IMR-90 (cell line): ENCODE measurements at regions not wholly inside any gene's neighbourhood (a gene's known extent, or its start where the extent isn't known, plus 50 kb on each side); places are given as distances from the start of the nearest gene placed in this dataset.

Experiments
- ATAC-seq: fragments of 200-7000 bp; cut with Tn5 transposase; 2 replicates; pipeline ENCODE4 v1.9.1; 2020; ENCODE audit warnings: low read depth, mild to moderate bottlenecking, moderate library complexity
- BruUV-seq: library from RNA; stranded (reverse); fragments of 400-500 nt; replicated peaks from 2 replicates; lab custom pipeline; 2021; lab: Mats Ljungman, UMichigan
- CTCF ChIA-PET: fragments of 300-600 bp; formaldehyde crosslinking; extraction: SDS; loops from one replicate; lab custom pipeline; 2021; ENCODE audit warnings: antibody characterized with exemption; lab: Yijun Ruan, JAX
- POLR2A ChIA-PET: fragments of 300-600 bp; sonication (Branson Sonifier 250); formaldehyde crosslinking; loops from one replicate; lab custom pipeline; 2022; ENCODE audit warnings: antibody characterized with exemption; ENCODE audit not compliant: unreplicated experiment; lab: Charles Lee
- DNase-seq: peaks from one replicate; pipeline ENCODE4 v3.0.0; 2013
- H2AFZ ChIP-seq: replicated peaks from 2 replicates; pipeline ENCODE3; 2013; ENCODE audit warnings: low read length, mild to moderate bottlenecking; ENCODE audit not compliant: poor library complexity
- H2AK5ac ChIP-seq: 2 replicates; pipeline ENCODE4 v1.6.1; 2013; ENCODE audit warnings: low read depth, low read length, inconsistent platforms
- H2AK9ac ChIP-seq: replicated peaks from 2 replicates; pipeline ENCODE3; 2013; ENCODE audit warnings: mild to moderate bottlenecking, low read depth, low read length, moderate library complexity; ENCODE audit not compliant: poor library complexity
- H2BK120ac ChIP-seq: 2 replicates; pipeline ENCODE4 v1.6.1; 2013; ENCODE audit warnings: low read depth, low read length, inconsistent platforms
- H2BK15ac ChIP-seq: 3 replicates; pipeline ENCODE4 v1.6.1; 2013; ENCODE audit warnings: low read depth, low read length, inconsistent platforms
- H2BK20ac ChIP-seq: 2 replicates; pipeline ENCODE4 v1.6.1; 2013; ENCODE audit warnings: low read depth, mild to moderate bottlenecking, inconsistent platforms, low read length, moderate library complexity
- H2BK5ac ChIP-seq: 2 replicates; pipeline ENCODE4 v1.6.1; 2013; ENCODE audit warnings: mild to moderate bottlenecking, low read depth, low read length, inconsistent platforms; ENCODE audit not compliant: poor library complexity, severe bottlenecking
- H3K14ac ChIP-seq: replicated peaks from 2 replicates; pipeline ENCODE4 v1.6.1; 2013; ENCODE audit warnings: low read depth, low read length, inconsistent platforms
- H3K18ac ChIP-seq: 2 replicates; pipeline ENCODE4 v1.6.1; 2013; ENCODE audit warnings: low read depth, low read length, control low read depth
- H3K23ac ChIP-seq: 2 replicates; pipeline ENCODE4 v1.6.1; 2013; ENCODE audit warnings: low read depth, low read length, inconsistent platforms
- H3K27ac ChIP-seq: 2 replicates; pipeline ENCODE4 v1.5.1; 2013; ENCODE audit warnings: mild to moderate bottlenecking, control low read depth, low read length; ENCODE audit not compliant: insufficient read depth
- H3K27me3 ChIP-seq: 2 replicates; pipeline ENCODE4 v1.6.1; 2013; ENCODE audit warnings: low read length; ENCODE audit not compliant: control insufficient read depth, insufficient read depth
- H3K36me3 ChIP-seq: 2 replicates; pipeline ENCODE4 v1.6.1; 2013; ENCODE audit warnings: low read length, mixed read lengths; ENCODE audit not compliant: control insufficient read depth, insufficient read depth
- H3K4ac ChIP-seq: 2 replicates; pipeline ENCODE4 v1.6.1; 2013; ENCODE audit warnings: low read depth, low read length, inconsistent platforms
- H3K4me1 ChIP-seq: 2 replicates; pipeline ENCODE4 v1.6.1; 2013; ENCODE audit warnings: low read length, mixed read lengths; ENCODE audit not compliant: control insufficient read depth, insufficient read depth
- H3K4me2 ChIP-seq: 2 replicates; pipeline ENCODE4 v1.6.1; 2013; ENCODE audit warnings: low read depth, mild to moderate bottlenecking, control low read depth, low read length, moderate library complexity
- H3K4me3 ChIP-seq: 2 replicates; pipeline ENCODE4 v1.5.1; 2013; ENCODE audit warnings: low read depth, mild to moderate bottlenecking, control low read depth, low read length, moderate library complexity; ENCODE audit not compliant: insufficient read depth
- H3K56ac ChIP-seq: 2 replicates; pipeline ENCODE4 v1.6.1; 2013; ENCODE audit warnings: low read length, inconsistent platforms; ENCODE audit not compliant: insufficient read depth; ENCODE audit errors: extremely low read depth
- H3K79me1 ChIP-seq, 2 experiments: 2 replicates each; pipeline ENCODE4 v1.6.1; 2013; ENCODE audit warnings: low read length in 2 of 2, inconsistent platforms in 1 of 2, low read depth in 1 of 2
- H3K9ac ChIP-seq: 2 replicates; pipeline ENCODE4 v1.6.1; 2013; ENCODE audit warnings: low read depth, low read length, control low read depth
- H3K9me1 ChIP-seq: 2 replicates; pipeline ENCODE4 v1.6.1; 2013; ENCODE audit warnings: low read length, inconsistent platforms; ENCODE audit not compliant: insufficient read depth
- H3K9me3 ChIP-seq: 2 replicates; pipeline ENCODE4 v1.6.1; 2013; ENCODE audit warnings: low read length; ENCODE audit not compliant: control insufficient read depth, insufficient read depth
- H4K20me1 ChIP-seq: 2 replicates; pipeline ENCODE4 v1.6.1; 2013; ENCODE audit warnings: low read length, inconsistent platforms; ENCODE audit not compliant: insufficient read depth
- H4K5ac ChIP-seq: 2 replicates; pipeline ENCODE4 v1.6.1; 2013; ENCODE audit warnings: mild to moderate bottlenecking, low read depth, low read length, control low read depth
- H4K8ac ChIP-seq, 2 experiments: 2 replicates each; pipeline ENCODE4 v1.6.1; 2013; ENCODE audit warnings: low read depth in 2 of 2, low read length in 2 of 2, control low read depth in 1 of 2, inconsistent platforms in 1 of 2
- H4K91ac ChIP-seq: 2 replicates; pipeline ENCODE4 v1.6.1; 2013; ENCODE audit warnings: low read depth, low read length, inconsistent platforms; ENCODE audit not compliant: insufficient read depth
- CHD1 ChIP-seq: IDR thresholded peaks from 2 replicates; pipeline ENCODE4 v1.6.1; 2012; ENCODE audit warnings: low read depth, low read length, improper control_type of control experiment
- POLR2A ChIP-seq: IDR thresholded peaks from 2 replicates; pipeline ENCODE4 v1.6.1; 2012; ENCODE audit warnings: mild to moderate bottlenecking, low read depth, low read length
- WGBS, 2 experiments: methylation state at CpG; one replicate each; pipeline versions ENCODE4 v1.1.5 to v1.1.7; 2013; ENCODE audit warnings: missing lambda C conversion rate in 2 of 2; ENCODE audit not compliant: insufficient read length in 1 of 2; ENCODE audit errors: extremely low coverage in 2 of 2; 5-methylcytosine and 5-hydroxymethylcytosine counted together
- dilution Hi-C: fragments of 300-500 bp; cut with HindIII; formaldehyde crosslinking; loops from one replicate; pipeline ENCODE4 v1.14.3; 2018; ENCODE audit warnings: low sequenced_read_pairs; ENCODE audit not compliant: unreplicated experiment
- in situ Hi-C: fragments of 300-500 bp; cut with MboI; formaldehyde crosslinking; loops from 3 replicates; pipeline ENCODE4 v1.14.3; 2019; ENCODE audit warnings: low sequenced_read_pairs, inconsistent platforms, mixed read lengths
- intact Hi-C: fragments of 100-400 bp; cut with micrococcal nuclease; formaldehyde crosslinking; loops from 2 replicates; pipeline ENCODE4 v1.10.0; 2022
- TF ChIP-seq, protein P1 (sequence below): fragments of 150-350 bp; IDR thresholded peaks from 2 replicates; pipeline ENCODE4 v1.6.1; 2016; ENCODE audit warnings: low read depth, mild to moderate bottlenecking, low read length, moderate library complexity, borderline replicate concordance

DNA sequence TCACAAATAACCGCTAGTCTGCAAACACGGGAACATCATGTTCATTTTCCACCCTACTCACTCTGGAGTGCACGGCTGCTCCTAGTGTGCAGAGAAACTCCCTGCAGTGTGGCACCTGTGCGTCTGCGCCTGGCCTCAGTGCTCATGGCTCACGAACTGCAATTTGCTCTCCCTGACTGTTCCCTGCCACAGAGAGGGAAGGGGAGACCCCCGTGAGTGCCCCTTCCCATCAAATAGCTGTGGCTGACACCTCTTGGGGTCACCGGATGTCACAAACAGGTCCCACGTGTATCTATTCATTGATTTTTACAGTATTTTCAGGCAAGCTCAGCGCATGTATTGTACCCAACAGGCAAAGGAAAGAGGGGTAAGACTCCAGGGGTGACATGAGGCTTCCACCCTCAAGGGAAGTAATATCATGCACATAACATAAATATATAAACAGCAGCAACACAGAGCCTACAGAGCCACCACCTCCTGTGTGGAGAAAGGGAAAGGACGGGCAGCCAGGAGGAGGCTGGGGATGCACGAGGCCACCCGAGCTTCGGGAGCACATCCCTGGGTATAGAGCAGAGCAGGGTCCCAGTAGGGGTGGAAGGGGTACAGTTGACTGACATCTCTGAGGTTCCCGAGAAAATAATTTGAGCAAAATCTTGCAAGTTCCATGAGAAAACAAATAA lies 140.3 kb upstream of the SOX1 start:
- Histone ChIP-seq H3K4me3 (no peak overlapping the region), H3K14ac (no peak overlapping the region), H3K56ac (no peak overlapping the region), H2AK5ac (no peak overlapping the region), H3K36me3 (no peaks in the 10 kb centered on the region), H3K4ac (no peak overlapping the region), H3K4me1 (no peaks in the 10 kb centered on the region), H3K9ac (no peak overlapping the region), H3K9me1 (no peaks in the 10 kb centered on the region), H3K79me1 (no peaks in the 10 kb centered on the region), H2AK9ac (no peak overlapping the region), H4K91ac (no peak overlapping the region), H4K5ac (no peak overlapping the region), H2BK5ac (no peak overlapping the region), H2AFZ (no peak overlapping the region), H3K4me2 (no peak overlapping the region), H4K8ac (no peak overlapping the region), H3K18ac (no peak overlapping the region), H3K9me3 (peaks cover 40% of the 10 kb centered on the region), H2BK20ac (no peak overlapping the region), H3K23ac (no peak overlapping the region), H3K27me3 (no peaks in the 10 kb centered on the region), H3K27ac (no peak overlapping the region), H2BK120ac (no peak overlapping the region), H2BK15ac (no peak overlapping the region), H4K20me1 (no peaks in the 10 kb centered on the region)
- ChIA-PET POLR2A (no interaction called here), CTCF (no interaction called here)
- dilution Hi-C loops, result no loop called here
- intact Hi-C loops, result no loop called here
- ATAC-seq (no peak), DNase-seq (no peak)
- no peak for TF ChIP-seq CHD1
- TF ChIP-seq, protein P1, sequence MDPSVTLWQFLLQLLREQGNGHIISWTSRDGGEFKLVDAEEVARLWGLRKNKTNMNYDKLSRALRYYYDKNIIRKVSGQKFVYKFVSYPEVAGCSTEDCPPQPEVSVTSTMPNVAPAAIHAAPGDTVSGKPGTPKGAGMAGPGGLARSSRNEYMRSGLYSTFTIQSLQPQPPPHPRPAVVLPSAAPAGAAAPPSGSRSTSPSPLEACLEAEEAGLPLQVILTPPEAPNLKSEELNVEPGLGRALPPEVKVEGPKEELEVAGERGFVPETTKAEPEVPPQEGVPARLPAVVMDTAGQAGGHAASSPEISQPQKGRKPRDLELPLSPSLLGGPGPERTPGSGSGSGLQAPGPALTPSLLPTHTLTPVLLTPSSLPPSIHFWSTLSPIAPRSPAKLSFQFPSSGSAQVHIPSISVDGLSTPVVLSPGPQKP, result no peak
- TF ChIP-seq POLR2A, result no peak
- no TSS peak for BruUV-seq
- in situ Hi-C loops, result no loop called here
- no CpG with 5 or more reads among the region's 15 CpGs for WGBS, 2 experiments
